Glutamatergic neuron (in vitro differentiated cells): ENCODE measurements at regions not wholly inside any gene's neighbourhood (a gene's known extent, or its start where the extent isn't known, plus 50 kb on each side); places are given as distances from the start of the nearest gene placed in this dataset.
"Not testable (repeated sequence)": the region's sequence is repeated elsewhere in the genome, so short reads cannot be mapped to it uniquely, and the experiment has no call there.

Source experiments
- DNase-seq: peaks from one replicate; pipeline ENCODE4 v3.0.0; 2022
- H3K27ac Mint-ChIP-seq: one replicate; pipeline ENCODE4 v1.8.0; 2020; ENCODE audit warnings: mild to moderate bottlenecking, mixed read lengths, inconsistent platforms; ENCODE audit not compliant: unreplicated experiment
- H3K27me3 Mint-ChIP-seq: one replicate; pipeline ENCODE4 v1.8.0; 2020; ENCODE audit warnings: mild to moderate bottlenecking, moderate library complexity, mixed read lengths, inconsistent platforms; ENCODE audit not compliant: unreplicated experiment
- H3K36me3 Mint-ChIP-seq: one replicate; pipeline ENCODE4 v1.8.0; 2020; ENCODE audit warnings: mild to moderate bottlenecking, mixed read lengths, inconsistent platforms; ENCODE audit not compliant: unreplicated experiment
- H3K4me1 Mint-ChIP-seq: one replicate; pipeline ENCODE4 v1.8.0; 2020; ENCODE audit warnings: mild to moderate bottlenecking, low read depth, mixed read lengths, inconsistent platforms; ENCODE audit not compliant: unreplicated experiment
- H3K4me3 Mint-ChIP-seq: one replicate; pipeline ENCODE4 v1.8.0; 2020; ENCODE audit warnings: mild to moderate bottlenecking, mixed read lengths, inconsistent platforms; ENCODE audit not compliant: unreplicated experiment
- H3K9me3 Mint-ChIP-seq: one replicate; pipeline ENCODE4 v1.8.0; 2020; ENCODE audit warnings: mild to moderate bottlenecking, moderate library complexity, mixed read lengths, inconsistent platforms; ENCODE audit not compliant: unreplicated experiment
- CTCF ChIP-seq: fragments of 200-600 bp; sonication (generic); IDR thresholded peaks from one replicate; pipeline ENCODE4 v1.5.0; 2021; ENCODE audit not compliant: partially characterized antibody, unreplicated experiment

- no peak for TF ChIP-seq CTCF
- Mint-ChIP-seq H3K36me3 (no peaks in the 10 kb centered on the region), H3K4me3 (no peak overlapping the region), H3K9me3 (peaks cover 8% of the 10 kb centered on the region), H3K4me1 (no peaks in the 10 kb centered on the region), H3K27me3 (no peaks in the 10 kb centered on the region), H3K27ac (no peak overlapping the region)
- DNase-seq, result no peak
These were observed 258.8 kb upstream of the GNPDA2 start for GRCh38 chr4:44985152-44985551.

GRCh38 chr4:44984083-44984482, 257.7 kb upstream of the GNPDA2 start:
- H3K9me3 Mint-ChIP-seq, result peaks cover 6% of the 10 kb centered on the region
- no peak for DNase-seq
- H3K36me3 Mint-ChIP-seq, result no peaks in the 10 kb centered on the region
- no peaks in the 10 kb centered on the region for H3K27me3 Mint-ChIP-seq
- H3K27ac Mint-ChIP-seq, result no peak overlapping the region
- TF ChIP-seq CTCF, result no peak
- H3K4me1 Mint-ChIP-seq, result no peaks in the 10 kb centered on the region
- no peak overlapping the region for H3K4me3 Mint-ChIP-seq

- no peaks in the 10 kb centered on the region for H3K27me3 Mint-ChIP-seq
These were observed 256.7 kb upstream of the GNPDA2 start for GRCh38 chr4:44983083-44983482.

DNA sequence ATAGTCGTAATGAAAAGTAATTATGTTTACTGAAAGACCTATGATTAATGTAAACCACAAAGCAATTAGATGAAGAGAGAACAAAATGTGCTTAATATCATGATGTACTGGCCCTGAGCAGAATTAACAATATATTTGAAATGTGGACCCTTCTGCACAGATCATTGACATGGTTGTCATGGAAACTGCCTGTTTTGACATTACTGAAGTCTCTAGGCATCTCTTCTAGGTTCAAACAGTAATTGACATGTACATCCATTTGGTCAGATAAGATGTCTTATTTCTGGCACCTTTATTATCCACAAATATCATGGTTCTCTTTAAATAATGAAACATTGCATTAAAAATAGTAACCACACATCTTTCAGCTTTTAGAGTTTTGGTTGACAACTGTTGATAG, 251.7 kb upstream of the GNPDA2 start:
- no peaks in the 10 kb centered on the region for H3K4me1 Mint-ChIP-seq
- H3K9me3 Mint-ChIP-seq, result no peaks in the 10 kb centered on the region
- no peaks in the 10 kb centered on the region for H3K36me3 Mint-ChIP-seq
- no peak for DNase-seq
- no peaks in the 10 kb centered on the region for H3K27me3 Mint-ChIP-seq
- no peak overlapping the region for H3K4me3 Mint-ChIP-seq
- TF ChIP-seq CTCF, result no peak
- H3K27ac Mint-ChIP-seq, result no peak overlapping the region

More at GRCh38 chr4:44983083-44983482, 256.7 kb upstream of the GNPDA2 start:
- no peaks in the 10 kb centered on the region for H3K4me1 Mint-ChIP-seq
- H3K9me3 Mint-ChIP-seq, result peaks cover 6% of the 10 kb centered on the region
- no peak overlapping the region for H3K4me3 Mint-ChIP-seq
- H3K27ac Mint-ChIP-seq, result no peak overlapping the region
- TF ChIP-seq CTCF, result no peak
- no peak for DNase-seq
- no peaks in the 10 kb centered on the region for H3K36me3 Mint-ChIP-seq

DNA sequence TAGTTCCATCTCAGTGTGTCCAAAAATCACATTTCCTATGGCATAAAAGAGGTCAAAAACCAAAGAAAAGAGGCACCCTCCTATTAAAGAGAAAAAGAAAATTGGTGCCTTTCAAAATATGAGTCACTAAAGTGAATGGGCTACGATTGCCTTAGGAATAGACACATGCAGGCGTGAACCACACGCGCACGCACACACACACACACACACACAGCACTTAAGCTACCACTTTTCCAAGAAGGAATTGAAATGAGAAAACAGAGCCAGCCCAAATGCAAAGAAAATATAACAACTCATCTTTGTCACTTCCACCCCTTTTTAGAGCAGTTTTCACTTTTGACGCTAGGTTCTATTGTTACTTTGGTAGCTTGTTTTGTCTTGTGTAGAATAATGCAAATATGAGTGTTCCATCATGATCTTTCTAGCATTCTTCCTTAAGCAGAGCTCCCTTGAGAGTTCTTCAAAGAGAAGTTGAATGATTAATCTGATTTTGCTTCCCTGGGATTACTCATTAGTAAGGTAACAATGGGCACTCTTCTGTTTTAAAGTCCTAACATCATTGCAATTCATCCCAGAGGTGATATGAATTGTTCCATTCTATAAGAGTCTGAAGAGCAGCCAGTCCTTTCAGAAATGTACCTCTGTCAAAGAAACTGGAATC, 239.2 kb upstream of the GNPDA2 start:
- peaks cover 7% of the 10 kb centered on the region for H3K36me3 Mint-ChIP-seq
- peaks cover 4% of the 10 kb centered on the region for H3K4me1 Mint-ChIP-seq
- no peak overlapping the region for H3K27ac Mint-ChIP-seq
- H3K4me3 Mint-ChIP-seq, result no peak overlapping the region
- no peaks in the 10 kb centered on the region for H3K27me3 Mint-ChIP-seq
- DNase-seq, result no peak
- peaks cover 5% of the 10 kb centered on the region for H3K9me3 Mint-ChIP-seq
- TF ChIP-seq CTCF, result no peak

DNA sequence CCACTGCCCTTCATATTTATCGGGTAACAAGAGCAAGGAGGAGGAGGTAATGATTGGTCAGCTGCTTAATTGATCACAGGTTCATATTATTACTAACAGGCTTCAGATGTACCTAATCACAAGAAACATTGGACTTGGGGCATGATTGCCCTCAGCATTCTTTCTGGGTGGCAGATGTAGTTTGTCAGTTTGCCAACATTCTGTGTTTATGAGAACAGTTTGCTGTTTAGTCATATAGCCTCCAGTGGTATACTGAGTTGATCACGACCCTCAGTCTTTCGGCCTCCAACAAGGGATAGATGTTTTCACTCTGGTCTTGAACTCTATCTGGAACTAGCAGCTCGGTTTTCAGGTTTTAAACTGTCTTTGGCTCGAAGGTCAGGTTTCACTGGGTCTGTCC, 237.7 kb upstream of the GNPDA2 start:
- H3K27me3 Mint-ChIP-seq, DNase-seq, H3K9me3 Mint-ChIP-seq: not testable (repeated sequence)

More for the DNA sequence above, 237.7 kb upstream of the GNPDA2 start:
- H3K4me3 Mint-ChIP-seq, H3K4me1 Mint-ChIP-seq, H3K36me3 Mint-ChIP-seq, H3K27ac Mint-ChIP-seq: not testable (repeated sequence)
